AG04449 (cell line): ENCODE measurements at regions not wholly inside any gene's neighbourhood (a gene's known extent, or its start where the extent isn't known, plus 50 kb on each side); places are given as distances from the start of the nearest gene placed in this dataset.
"Not testable (repeated sequence)": the region's sequence is repeated elsewhere in the genome, so short reads cannot be mapped to it uniquely, and the experiment has no call there.

Source experiments
- CTCF ChIA-PET: fragments of 350-600 bp; formaldehyde crosslinking; extraction: SDS; loops from one replicate; lab custom pipeline; 2021; ENCODE audit warnings: antibody characterized with exemption; lab: Yijun Ruan, JAX
- POLR2A ChIA-PET: fragments of 400-600, 350-600 bp; formaldehyde crosslinking; extraction: SDS; loops from one replicate; lab custom pipeline; 2020; ENCODE audit warnings: antibody characterized with exemption, inconsistent platforms; lab: Yijun Ruan, JAX
- DNase-seq: peaks from one replicate; pipeline ENCODE4 v3.0.0-alpha.2; 2010; ENCODE audit warnings: low read depth, low spot score
- H3K4me3 ChIP-seq: 2 replicates; pipeline ENCODE4 v1.5.1; 2011; ENCODE audit warnings: low read depth, mild to moderate bottlenecking, control low read depth, low read length
- TF ChIP-seq, protein P1 (sequence below): IDR thresholded peaks from one replicate; pipeline ENCODE4 v1.5.1; 2011; ENCODE audit warnings: mild to moderate bottlenecking, moderate library complexity, low read length, control low read depth, inconsistent platforms; ENCODE audit not compliant: insufficient read depth; ENCODE audit errors: missing control alignments

DNA sequence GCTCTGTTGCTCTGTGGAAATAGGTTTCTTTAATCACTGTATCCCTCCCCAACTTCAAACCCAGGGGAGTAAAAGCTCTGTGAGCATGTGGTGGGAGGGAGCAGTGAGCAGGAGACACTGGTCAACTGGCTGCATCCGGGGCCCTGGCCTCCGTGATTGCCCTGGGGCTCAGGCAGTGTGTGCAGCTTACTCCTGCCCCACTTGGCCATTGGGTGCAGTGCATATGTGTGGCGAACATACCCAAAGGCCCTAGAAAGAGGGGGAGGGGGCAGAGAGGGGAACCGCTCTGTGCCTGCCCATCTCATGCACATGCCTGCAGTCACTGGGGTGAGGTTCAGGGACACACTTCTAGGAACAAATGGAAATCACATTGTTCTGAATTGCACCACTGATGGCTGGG is 378.7 kb downstream of the ZBBX start:
- CTCF ChIA-PET = no interaction called here
- TF ChIP-seq, protein P1, sequence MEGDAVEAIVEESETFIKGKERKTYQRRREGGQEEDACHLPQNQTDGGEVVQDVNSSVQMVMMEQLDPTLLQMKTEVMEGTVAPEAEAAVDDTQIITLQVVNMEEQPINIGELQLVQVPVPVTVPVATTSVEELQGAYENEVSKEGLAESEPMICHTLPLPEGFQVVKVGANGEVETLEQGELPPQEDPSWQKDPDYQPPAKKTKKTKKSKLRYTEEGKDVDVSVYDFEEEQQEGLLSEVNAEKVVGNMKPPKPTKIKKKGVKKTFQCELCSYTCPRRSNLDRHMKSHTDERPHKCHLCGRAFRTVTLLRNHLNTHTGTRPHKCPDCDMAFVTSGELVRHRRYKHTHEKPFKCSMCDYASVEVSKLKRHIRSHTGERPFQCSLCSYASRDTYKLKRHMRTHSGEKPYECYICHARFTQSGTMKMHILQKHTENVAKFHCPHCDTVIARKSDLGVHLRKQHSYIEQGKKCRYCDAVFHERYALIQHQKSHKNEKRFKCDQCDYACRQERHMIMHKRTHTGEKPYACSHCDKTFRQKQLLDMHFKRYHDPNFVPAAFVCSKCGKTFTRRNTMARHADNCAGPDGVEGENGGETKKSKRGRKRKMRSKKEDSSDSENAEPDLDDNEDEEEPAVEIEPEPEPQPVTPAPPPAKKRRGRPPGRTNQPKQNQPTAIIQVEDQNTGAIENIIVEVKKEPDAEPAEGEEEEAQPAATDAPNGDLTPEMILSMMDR = no peak
- POLR2A ChIA-PET = no interaction called here
- no peak overlapping the region for H3K4me3 ChIP-seq
- DNase-seq = no peak

DNA sequence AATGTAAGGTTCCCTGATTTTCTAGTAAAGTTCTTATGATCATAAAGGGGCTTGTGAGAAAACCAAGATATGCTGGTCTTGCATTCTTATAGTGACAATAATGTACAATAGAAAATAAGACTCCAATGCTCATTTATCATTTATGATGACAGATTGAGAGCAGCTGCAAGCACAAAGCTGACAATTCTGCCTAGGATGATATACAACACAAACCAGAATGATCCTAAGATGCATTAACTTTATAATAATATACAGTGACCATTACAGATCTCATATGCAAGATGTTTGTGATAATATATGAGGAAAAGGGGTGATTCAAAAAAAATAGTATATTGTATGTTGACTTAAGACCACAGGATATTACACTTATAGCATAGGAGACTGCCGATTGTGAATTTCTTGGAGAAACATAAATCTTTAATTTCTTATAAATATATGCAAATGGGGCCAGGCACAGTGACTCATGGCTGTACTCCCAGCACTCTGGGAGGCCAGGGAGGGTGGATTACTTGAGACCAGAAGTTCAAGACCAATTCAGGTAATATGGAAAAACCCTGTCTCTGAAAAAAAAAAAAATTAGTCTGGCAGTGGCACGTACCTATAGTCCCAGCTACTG is 387.0 kb downstream of the ZBBX start:
- DNase-seq = no peak
- ChIA-PET POLR2A (no interaction called here), CTCF (no interaction called here)
- no peak overlapping the region for H3K4me3 ChIP-seq
- TF ChIP-seq, protein P1 = no peak

DNA sequence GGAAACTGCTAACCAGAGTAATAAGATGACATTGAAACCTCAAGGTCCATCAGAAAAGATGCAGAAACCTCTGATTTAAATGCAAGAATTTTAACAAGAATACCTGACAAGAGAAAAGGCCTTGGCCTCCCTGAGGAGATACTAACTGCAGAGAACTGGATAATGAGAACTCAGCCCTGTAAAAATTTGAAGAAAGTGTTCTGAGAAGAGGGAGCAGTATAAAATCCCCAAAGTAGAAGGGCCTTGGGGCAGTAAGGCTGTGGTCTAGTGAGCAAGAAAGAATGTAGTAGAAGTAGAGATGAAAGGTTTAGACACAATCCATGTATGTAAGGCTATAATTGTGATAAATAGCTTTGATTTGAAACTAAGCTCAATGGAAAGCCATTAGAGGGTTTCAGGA is 394.1 kb downstream of the ZBBX start:
- POLR2A ChIA-PET = no interaction called here
- no peak for DNase-seq
- CTCF ChIA-PET = interaction anchor here (0.7 kb wide), 1 partner anchor 530 kb away, joined by 3 read pairs; no protein-coding TSS in a partner anchor
- no peak overlapping the region for H3K4me3 ChIP-seq
- TF ChIP-seq, protein P1 = no peak

DNA sequence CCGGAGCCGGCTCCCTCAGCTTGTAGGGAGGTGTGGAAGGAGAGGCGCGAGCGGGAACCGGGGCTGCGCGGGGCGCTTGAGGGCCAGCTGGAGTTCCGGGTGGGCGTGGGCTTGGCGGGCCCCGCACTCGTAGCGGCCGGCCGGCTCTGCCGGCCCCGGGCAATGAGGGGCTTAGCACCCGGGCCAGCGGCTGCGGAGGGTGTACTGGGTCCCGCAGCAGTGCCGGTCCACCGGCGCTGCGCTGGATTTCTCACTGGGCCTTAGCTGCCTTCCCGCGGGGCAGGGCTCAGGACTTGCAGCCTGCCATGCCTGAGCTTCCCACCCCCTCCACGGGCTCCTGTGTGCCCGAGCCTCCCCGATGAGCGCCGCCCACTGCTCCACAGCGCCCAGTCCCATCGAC is 404.3 kb downstream of the ZBBX start:
- DNase-seq, CTCF ChIA-PET, POLR2A ChIA-PET, H3K4me3 ChIP-seq: not testable (repeated sequence)

DNA sequence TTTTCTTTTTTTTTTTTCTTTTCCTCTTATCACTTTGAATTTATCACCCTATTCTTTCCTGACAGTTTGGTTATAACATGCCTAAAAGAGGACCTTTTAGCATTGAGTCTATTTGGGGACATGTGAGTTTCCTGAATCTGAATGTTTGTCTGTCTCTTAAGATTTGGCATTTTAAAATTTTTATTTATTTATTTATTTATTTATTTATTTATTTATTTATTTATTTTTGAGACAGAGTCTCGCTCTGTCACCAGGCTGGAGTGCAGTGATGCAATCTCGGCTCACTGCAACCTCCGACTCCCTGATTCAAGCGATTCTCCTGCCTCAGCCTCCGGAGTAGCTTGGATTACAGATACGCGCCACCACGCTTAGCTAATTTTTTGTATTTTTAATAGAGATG is 412.4 kb downstream of the ZBBX start:
- H3K4me3 ChIP-seq, CTCF ChIA-PET, POLR2A ChIA-PET, DNase-seq: not testable (repeated sequence)

DNA sequence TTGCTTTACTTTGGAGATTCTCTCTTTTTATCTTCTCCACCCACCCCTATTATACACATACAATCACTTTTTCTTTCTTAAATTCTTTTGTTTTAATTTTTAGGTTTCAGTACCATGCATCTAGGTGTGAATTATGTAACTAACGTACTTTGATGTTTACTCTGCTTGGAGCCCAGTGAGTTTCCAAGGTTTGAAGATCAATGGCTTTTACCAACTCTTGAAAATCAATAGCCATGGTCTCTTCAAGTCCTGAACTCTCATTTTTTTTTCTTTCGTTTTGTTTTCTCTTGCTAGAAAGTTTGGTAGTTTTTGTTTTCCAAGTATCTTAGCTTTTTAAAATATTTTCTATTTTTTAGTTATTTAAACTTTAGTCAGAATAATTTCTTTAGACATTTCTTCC is 417.2 kb downstream of the ZBBX start:
- no peak overlapping the region for H3K4me3 ChIP-seq
- ChIA-PET POLR2A (no interaction called here), CTCF (no interaction called here)
- no peak for DNase-seq
- TF ChIP-seq, protein P1 = no peak

DNA sequence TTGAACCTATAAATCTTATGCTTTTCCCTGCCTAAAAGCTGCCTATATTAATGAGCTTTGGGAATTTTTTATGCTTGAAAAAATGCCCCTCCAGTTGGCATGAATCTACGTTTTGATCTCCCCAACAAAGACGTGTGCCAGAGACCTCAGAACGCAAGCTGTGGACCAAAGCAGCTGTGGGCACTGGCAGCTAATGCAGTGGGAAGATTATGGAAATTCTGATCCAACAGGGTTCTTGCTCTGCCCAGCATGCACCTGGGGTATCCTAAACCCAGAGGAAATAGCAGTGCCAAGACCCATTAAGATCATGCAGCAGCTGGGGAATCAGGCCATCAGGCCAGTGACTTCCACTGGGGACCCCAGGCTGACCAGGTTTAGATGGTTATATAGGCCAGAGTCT is 423.0 kb downstream of the ZBBX start:
- H3K4me3 ChIP-seq = no peak overlapping the region
- DNase-seq = no peak
- POLR2A ChIA-PET = no interaction called here
- CTCF ChIA-PET = no interaction called here
- TF ChIP-seq, protein P1 = no peak
